BJ (cell line): ENCODE measurements at regions not wholly inside any gene's neighbourhood (a gene's known extent, or its start where the extent isn't known, plus 50 kb on each side); places are given as distances from the start of the nearest gene placed in this dataset.

Source experiments
- CTCF ChIA-PET: fragments of 350-600 bp; formaldehyde crosslinking; extraction: SDS; loops from one replicate; lab custom pipeline; 2021; ENCODE audit warnings: antibody characterized with exemption, inconsistent platforms; lab: Yijun Ruan, JAX
- POLR2A ChIA-PET: fragments of 300-600 bp; sonication (Branson Sonifier 250); formaldehyde crosslinking; extraction: SDS; loops from one replicate; lab custom pipeline; 2021; ENCODE audit warnings: antibody characterized with exemption; lab: Charles Lee
- DNase-seq: peaks from one replicate; pipeline ENCODE4 v3.0.0-alpha.2; 2011; ENCODE audit warnings: low read depth
- H3K27me3 ChIP-seq: 2 replicates; pipeline ENCODE4 v1.6.0; 2011; ENCODE audit warnings: low read length; ENCODE audit not compliant: control insufficient read depth, insufficient read depth
- H3K36me3 ChIP-seq: 2 replicates; pipeline ENCODE4 v1.5.1; 2011; ENCODE audit warnings: low read length; ENCODE audit not compliant: control insufficient read depth, insufficient read depth
- H3K4me3 ChIP-seq: 2 replicates; pipeline ENCODE4 v1.5.1; 2011; ENCODE audit warnings: low read depth, mild to moderate bottlenecking, control low read depth, low read length
- CTCF ChIP-seq: IDR thresholded peaks from 2 replicates; pipeline ENCODE4 v1.5.1; 2011; ENCODE audit warnings: low read depth, mild to moderate bottlenecking, control low read depth, inconsistent platforms, low read length, moderate library complexity; ENCODE audit not compliant: insufficient read depth

DNA sequence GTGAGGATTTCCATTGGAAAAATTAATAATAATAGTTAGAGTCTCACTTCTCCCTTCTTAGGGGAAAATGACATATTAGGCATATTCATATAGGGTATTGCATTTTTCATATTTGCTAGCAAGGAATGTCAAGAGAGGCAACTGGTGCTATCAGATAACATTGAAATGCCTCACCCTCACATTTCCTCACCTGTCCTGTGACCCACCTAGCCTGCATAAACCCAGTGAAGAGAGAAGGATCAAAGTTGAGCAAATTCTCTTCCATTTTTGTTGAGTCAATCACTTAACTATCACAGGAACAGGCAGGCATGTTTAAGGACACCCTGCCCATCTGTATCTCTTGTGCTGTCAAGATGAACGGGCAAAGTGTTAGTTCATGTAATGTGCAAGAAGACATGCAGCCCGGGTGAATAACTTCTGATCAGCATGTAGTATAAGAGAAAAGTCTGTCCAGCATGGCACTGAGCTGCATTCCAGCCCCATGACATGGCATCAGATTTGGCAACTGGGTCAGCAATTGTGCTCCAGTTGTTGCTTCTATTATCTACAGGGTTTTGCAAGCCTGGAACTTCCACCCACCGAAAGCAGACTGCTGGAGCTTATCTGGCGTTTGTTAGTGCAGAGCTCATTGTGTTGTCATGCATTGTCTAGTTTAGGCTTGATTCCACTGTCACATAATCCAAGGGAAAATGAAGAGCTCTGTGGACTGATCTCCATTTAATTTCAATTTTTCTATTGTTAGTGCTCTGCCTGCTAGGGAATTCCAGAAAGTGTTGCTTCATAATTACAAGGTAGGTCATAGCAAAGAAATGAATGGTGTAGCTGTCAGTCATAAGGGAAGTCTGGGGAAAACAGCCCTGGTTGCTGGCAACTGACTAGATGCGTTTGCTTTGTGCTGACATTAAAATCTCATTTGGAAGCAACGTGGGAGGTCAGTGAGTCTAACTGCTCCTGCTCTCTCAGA is 138.4 kb upstream of the TNFAIP3 start:
- no peak overlapping the region for H3K4me3 ChIP-seq
- H3K36me3 ChIP-seq, result no peaks in the 10 kb centered on the region
- POLR2A ChIA-PET, result no interaction called here
- TF ChIP-seq CTCF, result no peak
- H3K27me3 ChIP-seq, result no peaks in the 10 kb centered on the region
- no peak for DNase-seq
- CTCF ChIA-PET, result interaction anchor here (0.9 to 1.9 kb wide), 3 partner anchors 24 to 133 kb away, joined by 4 to 6 read pairs (median 5); no protein-coding TSS in a partner anchor

GRCh38 chr6:137729866-137730629 is 137.0 kb upstream of the TNFAIP3 start:
- no peak for DNase-seq
- CTCF ChIA-PET, result interaction anchor here (0.9 to 1.9 kb wide), 3 partner anchors 26 to 137 kb away, joined by 3 to 5 read pairs (median 4); partner anchors contain the start of gene TNFAIP3

DNA sequence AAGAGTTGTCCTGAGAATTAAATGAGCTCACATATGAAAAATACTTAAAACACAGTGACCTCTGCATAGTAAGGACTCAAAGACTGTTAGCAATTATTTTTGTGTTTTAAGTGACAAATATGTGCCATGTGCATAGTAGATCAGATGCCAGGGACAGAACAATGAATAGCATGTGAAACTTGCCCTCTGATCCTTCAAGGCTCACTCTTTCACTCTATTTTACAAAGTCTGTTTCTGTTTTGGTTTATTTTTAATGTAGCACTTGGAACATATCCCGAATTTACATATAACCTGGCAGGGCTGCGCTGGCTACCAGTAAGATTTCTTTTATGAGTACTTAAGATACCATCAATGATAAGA is 135.5 kb upstream of the TNFAIP3 start:
- no peak for DNase-seq
- ChIA-PET CTCF (interaction anchor here (1.4 kb wide), 1 partner anchor 136 kb away, joined by 3 read pairs; the partner anchor contains the start of gene TNFAIP3), POLR2A (no interaction called here)
- H3K36me3 ChIP-seq, result no peaks in the 10 kb centered on the region
- no peaks in the 10 kb centered on the region for H3K27me3 ChIP-seq
- H3K4me3 ChIP-seq, result no peak overlapping the region
- no peak for TF ChIP-seq CTCF

More at GRCh38 chr6:137729866-137730629, 137.0 kb upstream of the TNFAIP3 start:
- Histone ChIP-seq H3K27me3 (no peaks in the 10 kb centered on the region), H3K36me3 (no peaks in the 10 kb centered on the region), H3K4me3 (no peak overlapping the region)
- POLR2A ChIA-PET, result interaction anchor here (0.7 kb wide), 1 partner anchor 33 kb away, joined by 4 read pairs; no protein-coding TSS in a partner anchor
- TF ChIP-seq CTCF, result no peak

- Histone ChIP-seq H3K27me3 (no peaks in the 10 kb centered on the region), H3K4me3 (no peak overlapping the region), H3K36me3 (no peaks in the 10 kb centered on the region)
- no peak for DNase-seq
- no peak for TF ChIP-seq CTCF
- CTCF ChIA-PET, result interaction anchor here (1.2 to 1.4 kb wide), 2 partner anchors 10 to 136 kb away, joined by 3 read pairs; partner anchors contain the start of gene TNFAIP3
- POLR2A ChIA-PET, result no interaction called here
Observed at GRCh38 chr6:137731960-137732616, 135.0 kb upstream of the TNFAIP3 start.
